ENCODE measurements at regions not wholly inside any gene's neighbourhood (a gene's known extent, or its start where the extent isn't known, plus 50 kb on each side); places are given as distances from the start of the nearest gene placed in this dataset.

- no peak overlapping the region for H3K4me2 ChIP-seq (ENCODE audit: insufficient read depth, low read length)
- no peaks in the 10 kb centered on the region for H3K36me3 ChIP-seq (ENCODE audit: insufficient read depth, low read length)
- no peak overlapping the region for H2AFZ ChIP-seq (ENCODE audit: low read length)
- H3K4me3 ChIP-seq (ENCODE audit: insufficient read depth, low read length): no peak overlapping the region
- H3K4me1 ChIP-seq (ENCODE audit: insufficient read depth, low read length): no peaks in the 10 kb centered on the region
- H3K27me3 ChIP-seq (ENCODE audit: insufficient read depth, low read length): no peaks in the 10 kb centered on the region
- no peak for TF ChIP-seq CTCF (IDR thresholded peaks at IDR 0.05; ENCODE audit: extremely low read depth, low read depth, low read length)
- no peaks in the 10 kb centered on the region for H3K79me2 ChIP-seq (ENCODE audit: insufficient read depth, low read length)
- H4K20me1 ChIP-seq (ENCODE audit: insufficient read depth, low read length): no peaks in the 10 kb centered on the region
- no peak for DNase-seq (ENCODE audit: insufficient read length, low spot score, missing footprints)
- no peaks in the 10 kb centered on the region for H3K9me3 ChIP-seq (ENCODE audit: low read depth, low read length)
- H3K27ac ChIP-seq (ENCODE audit: low read depth, low read length): no peak overlapping the region
These were observed 51.6 kb upstream of the NHS start for GRCh38 chrX:17323397-17323796.

All from osteoblast (primary cell).